H9 (cell line): ENCODE measurements at regions not wholly inside any gene's neighbourhood (a gene's known extent, or its start where the extent isn't known, plus 50 kb on each side); places are given as distances from the start of the nearest gene placed in this dataset.
"Not testable (repeated sequence)": the region's sequence is repeated elsewhere in the genome, so short reads cannot be mapped to it uniquely, and the experiment has no call there.

Experiments
- DNase-seq: peaks from one replicate; pipeline ENCODE4 v3.0.0-alpha.2; 2017
- H2AFZ ChIP-seq: one replicate; pipeline ENCODE4 v1.6.1; 2013; ENCODE audit warnings: mild to moderate bottlenecking, low read length, control low read depth, moderate library complexity
- H2AK5ac ChIP-seq: 2 replicates; pipeline ENCODE4 v1.6.1; 2013; ENCODE audit warnings: low read length, control low read depth, mixed read lengths; ENCODE audit not compliant: insufficient read length
- H2BK120ac ChIP-seq: one replicate; pipeline ENCODE4 v1.6.1; 2013; ENCODE audit warnings: low read depth, mild to moderate bottlenecking, low read length, control low read depth, inconsistent platforms; ENCODE audit not compliant: poor library complexity, severe bottlenecking
- H2BK12ac ChIP-seq: 2 replicates; pipeline ENCODE4 v1.6.1; 2013; ENCODE audit warnings: low read length, control low read depth, mixed read lengths, low read depth; ENCODE audit not compliant: insufficient read length
- H2BK15ac ChIP-seq: 2 replicates; pipeline ENCODE4 v1.6.1; 2013; ENCODE audit warnings: low read depth, low read length, control low read depth
- H2BK20ac ChIP-seq: one replicate; pipeline ENCODE4 v1.6.1; 2013; ENCODE audit warnings: low read depth, mild to moderate bottlenecking, low read length, control low read depth, inconsistent platforms; ENCODE audit not compliant: poor library complexity, severe bottlenecking
- H2BK5ac ChIP-seq: 2 replicates; pipeline ENCODE4 v1.6.1; 2013; ENCODE audit warnings: low read length, control low read depth, mixed read lengths; ENCODE audit not compliant: insufficient read length
- H3K14ac ChIP-seq: 2 replicates; pipeline ENCODE4 v1.6.1; 2013; ENCODE audit warnings: low read length, control low read depth; ENCODE audit not compliant: insufficient read depth
- H3K18ac ChIP-seq: 2 replicates; pipeline ENCODE4 v1.6.1; 2013; ENCODE audit warnings: low read depth, mild to moderate bottlenecking, mixed read lengths, low read length, control low read depth; ENCODE audit not compliant: insufficient read length
- H3K23ac ChIP-seq: 2 replicates; pipeline ENCODE4 v1.6.1; 2013; ENCODE audit warnings: low read length, control low read depth, mixed read lengths, low read depth; ENCODE audit not compliant: insufficient read length
- H3K23me2 ChIP-seq: 2 replicates; pipeline ENCODE4 v1.6.1; 2013; ENCODE audit warnings: low read depth, mild to moderate bottlenecking, mixed read lengths, low read length, control low read depth; ENCODE audit not compliant: insufficient read length, poor library complexity, severe bottlenecking
- H3K27ac ChIP-seq: 2 replicates; pipeline ENCODE4 v1.5.1; 2013; ENCODE audit warnings: low read length, control low read depth, mixed read lengths, low read depth; ENCODE audit not compliant: insufficient read length
- H3K27me3 ChIP-seq: 2 replicates; pipeline ENCODE4 v1.6.1; 2013; ENCODE audit warnings: low read length, control low read depth, inconsistent platforms; ENCODE audit not compliant: insufficient read depth
- H3K4ac ChIP-seq: 2 replicates; pipeline ENCODE4 v1.6.1; 2013; ENCODE audit warnings: low read depth, mild to moderate bottlenecking, control low read depth, inconsistent platforms, low read length, moderate library complexity
- H3K4me1 ChIP-seq: 2 replicates; pipeline ENCODE4 v1.6.1; 2013; ENCODE audit warnings: low read length, control low read depth, inconsistent platforms; ENCODE audit not compliant: insufficient read depth
- H3K4me2 ChIP-seq: 2 replicates; pipeline ENCODE4 v1.6.1; 2013; ENCODE audit warnings: low read length, control low read depth, mixed read lengths; ENCODE audit not compliant: insufficient read length, insufficient read depth
- H3K56ac ChIP-seq: 2 replicates; pipeline ENCODE4 v1.6.1; 2013; ENCODE audit warnings: low read depth, mild to moderate bottlenecking, mixed read lengths, low read length, control low read depth; ENCODE audit not compliant: insufficient read length
- H3K79me1 ChIP-seq: 2 replicates; pipeline ENCODE4 v1.6.1; 2013; ENCODE audit warnings: low read depth, mild to moderate bottlenecking, moderate library complexity, low read length, control low read depth, inconsistent platforms; ENCODE audit not compliant: insufficient read depth, poor library complexity, severe bottlenecking
- H3K79me2 ChIP-seq: 2 replicates; pipeline ENCODE4 v1.6.1; 2013; ENCODE audit warnings: low read length, control low read depth, inconsistent platforms; ENCODE audit not compliant: insufficient read depth
- H3K9ac ChIP-seq: 2 replicates; pipeline ENCODE4 v1.6.1; 2013; ENCODE audit warnings: low read length, control low read depth, mixed read lengths; ENCODE audit not compliant: insufficient read length; ENCODE audit errors: extremely low read depth
- H3K9me3 ChIP-seq: one replicate; pipeline ENCODE4 v1.6.1; 2013; ENCODE audit warnings: low read depth, low read length, inconsistent platforms; ENCODE audit not compliant: control insufficient read depth
- H3T11ph ChIP-seq: one replicate; pipeline ENCODE4 v1.6.1; 2013; ENCODE audit warnings: mild to moderate bottlenecking, low read length, control low read depth, inconsistent platforms
- H4K20me1 ChIP-seq: one replicate; pipeline ENCODE4 v1.6.1; 2013; ENCODE audit not compliant: control insufficient read depth, insufficient read length, insufficient read depth
- H4K5ac ChIP-seq: 2 replicates; pipeline ENCODE4 v1.6.1; 2013; ENCODE audit warnings: low read depth, mild to moderate bottlenecking, mixed read lengths, low read length, control low read depth; ENCODE audit not compliant: insufficient read length
- H4K8ac ChIP-seq: replicated peaks from 2 replicates; pipeline ENCODE4 v1.6.1; 2013; ENCODE audit warnings: low read length, control low read depth, mixed read lengths, low read depth; ENCODE audit not compliant: insufficient read length
- H4K91ac ChIP-seq: 2 replicates; pipeline ENCODE4 v1.6.1; 2013; ENCODE audit warnings: low read depth, mild to moderate bottlenecking, moderate library complexity, mixed read lengths, low read length, control low read depth; ENCODE audit not compliant: insufficient read length
- H3K27ac Mint-ChIP-seq, 3 experiments: 2 replicates in 2 of 3; 3 replicates in 1 of 3; pipeline ENCODE4 v1.8.0; 2020 to 2021; ENCODE audit warnings: mixed read lengths in 3 of 3, mild to moderate bottlenecking in 1 of 3, moderate library complexity in 1 of 3
- H3K27me3 Mint-ChIP-seq: 2 replicates; pipeline ENCODE4 v1.8.0; 2021; ENCODE audit warnings: low read depth, mild to moderate bottlenecking, moderate library complexity, mixed read lengths
- H3K36me3 Mint-ChIP-seq, 3 experiments: 2 replicates in 2 of 3; 3 replicates in 1 of 3; pipeline ENCODE4 v1.8.0; 2020 to 2021; ENCODE audit warnings: low read depth in 3 of 3, mixed read lengths in 3 of 3; ENCODE audit not compliant: insufficient read depth in 1 of 3
- H3K4me1 Mint-ChIP-seq, 2 experiments: 2 replicates each; pipeline ENCODE4 v1.8.0; 2020; ENCODE audit warnings: mixed read lengths in 2 of 2
- H3K4me3 Mint-ChIP-seq, 2 experiments: 2 replicates in 1 of 2; 3 replicates in 1 of 2; pipeline ENCODE4 v1.8.0; 2020 to 2021; ENCODE audit warnings: mild to moderate bottlenecking in 2 of 2, mixed read lengths in 2 of 2, moderate library complexity in 1 of 2
- H3K9me3 Mint-ChIP-seq, 2 experiments: 2 replicates in 1 of 2; 3 replicates in 1 of 2; pipeline ENCODE4 v1.8.0; 2020; ENCODE audit warnings: mild to moderate bottlenecking in 2 of 2, mixed read lengths in 2 of 2, moderate library complexity in 1 of 2
- WGBS: extraction: QIAGEN DNeasy Blood & Tissue Kit; methylation state at CpG from one replicate; pipeline ENCODE4 v1.1.7; 2013; ENCODE audit warnings: missing lambda C conversion rate, low lambda C conversion rate, mixed read lengths; ENCODE audit not compliant: insufficient read length; ENCODE audit errors: extremely low coverage; 5-methylcytosine and 5-hydroxymethylcytosine counted together
- TF ChIP-seq, protein P1 (sequence below): fragments of 200-600 bp; sonication (generic); conservative IDR thresholded peaks from 3 replicates; pipeline ENCODE4 v1.8.0; 2021; ENCODE audit warnings: antibody characterized with exemption, mild to moderate bottlenecking

GRCh38 chr12:75644472-75645072 lies 133.2 kb upstream of the KRR1 start:
- no peak overlapping the region for H2BK15ac ChIP-seq
- H3K23ac ChIP-seq = no peak overlapping the region
- no peak for DNase-seq
- Mint-ChIP-seq H3K4me3 (no peak overlapping the region), H3K36me3 (no peaks in the 10 kb centered on the region), H3K27ac (no peak overlapping the region), H3K9me3 (no peaks in the 10 kb centered on the region), H3K4me1 (peaks cover 12 to 13% of the 10 kb centered on the region in 2 experiments), H3K27me3 (no peaks in the 10 kb centered on the region)
- no peak overlapping the region for H4K91ac ChIP-seq
- no peaks in the 10 kb centered on the region for H3K79me2 ChIP-seq
- TF ChIP-seq, protein P1, sequence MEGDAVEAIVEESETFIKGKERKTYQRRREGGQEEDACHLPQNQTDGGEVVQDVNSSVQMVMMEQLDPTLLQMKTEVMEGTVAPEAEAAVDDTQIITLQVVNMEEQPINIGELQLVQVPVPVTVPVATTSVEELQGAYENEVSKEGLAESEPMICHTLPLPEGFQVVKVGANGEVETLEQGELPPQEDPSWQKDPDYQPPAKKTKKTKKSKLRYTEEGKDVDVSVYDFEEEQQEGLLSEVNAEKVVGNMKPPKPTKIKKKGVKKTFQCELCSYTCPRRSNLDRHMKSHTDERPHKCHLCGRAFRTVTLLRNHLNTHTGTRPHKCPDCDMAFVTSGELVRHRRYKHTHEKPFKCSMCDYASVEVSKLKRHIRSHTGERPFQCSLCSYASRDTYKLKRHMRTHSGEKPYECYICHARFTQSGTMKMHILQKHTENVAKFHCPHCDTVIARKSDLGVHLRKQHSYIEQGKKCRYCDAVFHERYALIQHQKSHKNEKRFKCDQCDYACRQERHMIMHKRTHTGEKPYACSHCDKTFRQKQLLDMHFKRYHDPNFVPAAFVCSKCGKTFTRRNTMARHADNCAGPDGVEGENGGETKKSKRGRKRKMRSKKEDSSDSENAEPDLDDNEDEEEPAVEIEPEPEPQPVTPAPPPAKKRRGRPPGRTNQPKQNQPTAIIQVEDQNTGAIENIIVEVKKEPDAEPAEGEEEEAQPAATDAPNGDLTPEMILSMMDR = no peak
- H4K5ac ChIP-seq = no peak overlapping the region
- no peaks in the 10 kb centered on the region for H4K20me1 ChIP-seq
- H2BK12ac ChIP-seq = no peak overlapping the region
- WGBS = no CpG with 5 or more reads among the region's 3 CpGs
- no peak overlapping the region for H3K14ac ChIP-seq
- no peak overlapping the region for H2BK20ac ChIP-seq
- no peak overlapping the region for H3K27ac ChIP-seq
- H2BK120ac ChIP-seq = no peak overlapping the region
- no peaks in the 10 kb centered on the region; the same call in 1 of the 2 replicates for H3K4me1 ChIP-seq
- H3K79me1 ChIP-seq = no peaks in the 10 kb centered on the region
- H4K8ac ChIP-seq = no peak overlapping the region
- no peak overlapping the region for H3K9ac ChIP-seq
- no peaks in the 10 kb centered on the region for H3K23me2 ChIP-seq
- no peak overlapping the region for H2AK5ac ChIP-seq
- H3K27me3 ChIP-seq = no peaks in the 10 kb centered on the region
- no peaks in the 10 kb centered on the region for H3K9me3 ChIP-seq
- no peak overlapping the region for H3T11ph ChIP-seq
- H2BK5ac ChIP-seq = no peak overlapping the region
- no peak overlapping the region for H3K56ac ChIP-seq
- H2AFZ ChIP-seq = no peak overlapping the region
- H3K4ac ChIP-seq = no peak overlapping the region
- no peak overlapping the region for H3K4me2 ChIP-seq
- no peak overlapping the region for H3K18ac ChIP-seq

DNA sequence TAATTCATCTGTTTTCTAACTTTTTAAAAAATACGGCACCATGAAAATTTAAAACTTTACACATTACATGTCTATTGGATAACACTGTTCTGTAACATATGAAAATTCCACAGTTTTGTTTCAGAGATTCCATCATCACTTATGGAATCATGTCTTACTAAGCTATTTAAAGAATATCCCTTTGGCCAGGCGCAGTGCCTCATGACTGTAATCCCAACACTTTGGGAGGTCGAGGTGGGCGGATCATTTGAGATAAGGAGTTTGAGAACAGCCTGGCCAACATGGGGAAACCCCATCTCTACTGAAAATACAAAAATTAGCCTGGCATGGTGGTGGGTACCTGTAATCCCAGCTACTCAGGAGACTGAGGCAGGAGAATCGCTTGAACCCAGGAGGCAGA lies 131.7 kb upstream of the KRR1 start:
- not testable (repeated sequence) for H2BK5ac ChIP-seq, H3K4ac ChIP-seq, H4K5ac ChIP-seq, H2BK15ac ChIP-seq, H3K23me2 ChIP-seq, H3K36me3 Mint-ChIP-seq, H3K18ac ChIP-seq, H3K27ac ChIP-seq, H2AFZ ChIP-seq, H3K79me2 ChIP-seq, H2BK12ac ChIP-seq, H3K56ac ChIP-seq, H3K4me2 ChIP-seq, H3K23ac ChIP-seq, H2BK20ac ChIP-seq, H3K27me3 ChIP-seq, DNase-seq, H3K9me3 Mint-ChIP-seq, H3K4me1 ChIP-seq, H3K9ac ChIP-seq, H2AK5ac ChIP-seq, H4K20me1 ChIP-seq, H3K79me1 ChIP-seq, H3K27ac Mint-ChIP-seq, H3K4me3 Mint-ChIP-seq, H3K27me3 Mint-ChIP-seq, H4K8ac ChIP-seq, H3T11ph ChIP-seq, H3K14ac ChIP-seq, H3K9me3 ChIP-seq, H4K91ac ChIP-seq, H2BK120ac ChIP-seq
- no CpG with 5 or more reads among the region's 5 CpGs for WGBS
- peaks cover 12 to 13% of the 10 kb centered on the region in 2 experiments for H3K4me1 Mint-ChIP-seq
